Ishikawa (cell line): ENCODE measurements at regions not wholly inside any gene's neighbourhood (a gene's known extent, or its start where the extent isn't known, plus 50 kb on each side); places are given as distances from the start of the nearest gene placed in this dataset.

Source experiments
- CEBPB ChIP-seq: IDR thresholded peaks from 2 replicates; pipeline ENCODE4 v1.6.1; 2012
- CREB1 ChIP-seq: IDR thresholded peaks from 2 replicates; pipeline ENCODE4 v1.6.1; 2012; ENCODE audit warnings: low read depth
- EGR1 ChIP-seq: IDR thresholded peaks from 2 replicates; pipeline ENCODE4 v1.6.1; 2012
- EP300 ChIP-seq: IDR thresholded peaks from 2 replicates; pipeline ENCODE4 v1.6.1; 2012; ENCODE audit warnings: borderline replicate concordance
- FOXM1 ChIP-seq: IDR thresholded peaks from 2 replicates; pipeline ENCODE4 v1.6.1; 2012; ENCODE audit warnings: low read depth, borderline replicate concordance
- NFIC ChIP-seq: IDR thresholded peaks from 2 replicates; pipeline ENCODE4 v1.6.1; 2012
- RAD21 ChIP-seq: IDR thresholded peaks from 2 replicates; pipeline ENCODE4 v1.6.1; 2012; ENCODE audit warnings: low read depth
- TAF1 ChIP-seq: IDR thresholded peaks from 2 replicates; pipeline ENCODE4 v1.6.1; 2012; ENCODE audit warnings: low read depth, mild to moderate bottlenecking
- TCF12 ChIP-seq: IDR thresholded peaks from 2 replicates; pipeline ENCODE4 v1.6.1; 2012; ENCODE audit warnings: low read depth
- YY1 ChIP-seq: IDR thresholded peaks from 2 replicates; pipeline ENCODE4 v1.6.1; 2012; ENCODE audit warnings: low read depth
- ZBTB7A ChIP-seq: IDR thresholded peaks from 2 replicates; pipeline ENCODE4 v1.6.1; 2012; ENCODE audit warnings: low read depth
- TF ChIP-seq, protein P1 (sequence below): IDR thresholded peaks from 2 replicates; pipeline ENCODE4 v1.6.1; 2012; ENCODE audit warnings: low read depth, mild to moderate bottlenecking
- TF ChIP-seq, protein P2 (sequence below): IDR thresholded peaks from 2 replicates; pipeline ENCODE4 v1.6.1; 2012
- TF ChIP-seq, protein P3 (sequence below): IDR thresholded peaks from 2 replicates; pipeline ENCODE4 v1.6.1; 2012

DNA sequence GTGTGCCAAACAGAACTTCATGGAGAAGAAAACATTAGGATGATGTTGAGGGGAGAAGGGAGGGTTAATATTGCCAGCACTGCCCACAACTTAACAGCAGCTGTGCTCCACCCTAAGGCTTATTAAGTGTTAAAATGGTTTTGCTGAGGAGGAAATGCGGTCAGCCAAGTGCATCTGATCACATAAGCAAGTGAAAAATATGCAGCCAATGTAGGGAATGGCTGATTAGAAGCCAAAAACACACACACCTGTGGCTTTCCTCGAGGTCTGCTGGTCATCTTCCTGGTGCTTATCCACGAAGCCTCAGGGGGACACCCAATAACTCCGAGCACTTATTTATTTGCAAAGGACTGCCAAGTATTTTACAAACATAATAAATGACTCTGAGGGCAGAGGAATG is 66.3 kb upstream of the GPR45 start:
- TF ChIP-seq, protein P1, sequence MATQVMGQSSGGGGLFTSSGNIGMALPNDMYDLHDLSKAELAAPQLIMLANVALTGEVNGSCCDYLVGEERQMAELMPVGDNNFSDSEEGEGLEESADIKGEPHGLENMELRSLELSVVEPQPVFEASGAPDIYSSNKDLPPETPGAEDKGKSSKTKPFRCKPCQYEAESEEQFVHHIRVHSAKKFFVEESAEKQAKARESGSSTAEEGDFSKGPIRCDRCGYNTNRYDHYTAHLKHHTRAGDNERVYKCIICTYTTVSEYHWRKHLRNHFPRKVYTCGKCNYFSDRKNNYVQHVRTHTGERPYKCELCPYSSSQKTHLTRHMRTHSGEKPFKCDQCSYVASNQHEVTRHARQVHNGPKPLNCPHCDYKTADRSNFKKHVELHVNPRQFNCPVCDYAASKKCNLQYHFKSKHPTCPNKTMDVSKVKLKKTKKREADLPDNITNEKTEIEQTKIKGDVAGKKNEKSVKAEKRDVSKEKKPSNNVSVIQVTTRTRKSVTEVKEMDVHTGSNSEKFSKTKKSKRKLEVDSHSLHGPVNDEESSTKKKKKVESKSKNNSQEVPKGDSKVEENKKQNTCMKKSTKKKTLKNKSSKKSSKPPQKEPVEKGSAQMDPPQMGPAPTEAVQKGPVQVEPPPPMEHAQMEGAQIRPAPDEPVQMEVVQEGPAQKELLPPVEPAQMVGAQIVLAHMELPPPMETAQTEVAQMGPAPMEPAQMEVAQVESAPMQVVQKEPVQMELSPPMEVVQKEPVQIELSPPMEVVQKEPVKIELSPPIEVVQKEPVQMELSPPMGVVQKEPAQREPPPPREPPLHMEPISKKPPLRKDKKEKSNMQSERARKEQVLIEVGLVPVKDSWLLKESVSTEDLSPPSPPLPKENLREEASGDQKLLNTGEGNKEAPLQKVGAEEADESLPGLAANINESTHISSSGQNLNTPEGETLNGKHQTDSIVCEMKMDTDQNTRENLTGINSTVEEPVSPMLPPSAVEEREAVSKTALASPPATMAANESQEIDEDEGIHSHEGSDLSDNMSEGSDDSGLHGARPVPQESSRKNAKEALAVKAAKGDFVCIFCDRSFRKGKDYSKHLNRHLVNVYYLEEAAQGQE: no peak
- TF ChIP-seq FOXM1: no peak
- no peak for TF ChIP-seq TAF1
- TF ChIP-seq, protein P2, sequence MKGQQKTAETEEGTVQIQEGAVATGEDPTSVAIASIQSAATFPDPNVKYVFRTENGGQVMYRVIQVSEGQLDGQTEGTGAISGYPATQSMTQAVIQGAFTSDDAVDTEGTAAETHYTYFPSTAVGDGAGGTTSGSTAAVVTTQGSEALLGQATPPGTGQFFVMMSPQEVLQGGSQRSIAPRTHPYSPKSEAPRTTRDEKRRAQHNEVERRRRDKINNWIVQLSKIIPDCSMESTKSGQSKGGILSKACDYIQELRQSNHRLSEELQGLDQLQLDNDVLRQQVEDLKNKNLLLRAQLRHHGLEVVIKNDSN: no peak
- TF ChIP-seq EGR1: no peak
- TF ChIP-seq CREB1: no peak
- TF ChIP-seq TCF12: no peak
- TF ChIP-seq RAD21: no peak
- no peak for TF ChIP-seq NFIC
- no peak for TF ChIP-seq CEBPB
- TF ChIP-seq YY1: no peak
- TF ChIP-seq EP300: no peak
- TF ChIP-seq, protein P3, sequence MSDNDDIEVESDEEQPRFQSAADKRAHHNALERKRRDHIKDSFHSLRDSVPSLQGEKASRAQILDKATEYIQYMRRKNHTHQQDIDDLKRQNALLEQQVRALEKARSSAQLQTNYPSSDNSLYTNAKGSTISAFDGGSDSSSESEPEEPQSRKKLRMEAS: no peak
- no peak for TF ChIP-seq ZBTB7A
